Gastrocnemius medialis (tissue), 4 donors: ENCODE measurements at regions not wholly inside any gene's neighbourhood (a gene's known extent, or its start where the extent isn't known, plus 50 kb on each side); places are given as distances from the start of the nearest gene placed in this dataset.

ENCODE experiments used
- POLR2A ChIP-seq, 2 donors: fragments of 450-650 bp; IDR thresholded peaks; one replicate each; pipeline ENCODE4 v1.6.1; 2017; ENCODE audit warnings: antibody characterized with exemption in 2 of 2, mild to moderate bottlenecking in 2 of 2, moderate library complexity in 2 of 2
- TF ChIP-seq, protein P1 (sequence below), 5 experiments: fragments of 450-650 bp in 3 of 5; fragments of 200-600 bp in 2 of 5; sonication (generic) in 2 of 5; IDR thresholded peaks in 4 of 5; conservative IDR thresholded peaks in 1 of 5; 1 replicate in 4 of 5; 2 replicates in 1 of 5; pipeline ENCODE4 v1.5.1; 2016 to 2019; ENCODE audit warnings: antibody characterized with exemption in 5 of 5, mild to moderate bottlenecking in 3 of 5, moderate library complexity in 3 of 5

DNA sequence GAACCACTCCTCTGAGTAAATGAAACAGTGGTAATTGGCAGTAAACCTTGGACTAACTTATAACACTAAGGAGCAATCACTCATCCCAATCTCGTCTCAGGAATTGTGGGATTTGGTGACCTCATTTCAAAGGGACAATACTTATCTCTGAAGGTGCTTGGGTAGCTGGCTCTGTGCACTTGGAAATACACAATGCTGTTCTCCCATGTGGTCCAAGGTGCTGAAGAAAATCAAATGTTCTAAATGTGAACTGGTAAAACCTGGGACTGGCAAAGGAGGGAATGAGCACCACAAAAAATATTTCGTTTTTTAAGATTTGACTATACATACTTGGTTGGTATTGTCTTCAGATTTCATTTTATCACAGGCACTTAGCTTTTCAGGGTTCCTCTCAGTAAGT, 1193.0 kb downstream of the SORCS1 start:
- TF ChIP-seq, protein P1, sequence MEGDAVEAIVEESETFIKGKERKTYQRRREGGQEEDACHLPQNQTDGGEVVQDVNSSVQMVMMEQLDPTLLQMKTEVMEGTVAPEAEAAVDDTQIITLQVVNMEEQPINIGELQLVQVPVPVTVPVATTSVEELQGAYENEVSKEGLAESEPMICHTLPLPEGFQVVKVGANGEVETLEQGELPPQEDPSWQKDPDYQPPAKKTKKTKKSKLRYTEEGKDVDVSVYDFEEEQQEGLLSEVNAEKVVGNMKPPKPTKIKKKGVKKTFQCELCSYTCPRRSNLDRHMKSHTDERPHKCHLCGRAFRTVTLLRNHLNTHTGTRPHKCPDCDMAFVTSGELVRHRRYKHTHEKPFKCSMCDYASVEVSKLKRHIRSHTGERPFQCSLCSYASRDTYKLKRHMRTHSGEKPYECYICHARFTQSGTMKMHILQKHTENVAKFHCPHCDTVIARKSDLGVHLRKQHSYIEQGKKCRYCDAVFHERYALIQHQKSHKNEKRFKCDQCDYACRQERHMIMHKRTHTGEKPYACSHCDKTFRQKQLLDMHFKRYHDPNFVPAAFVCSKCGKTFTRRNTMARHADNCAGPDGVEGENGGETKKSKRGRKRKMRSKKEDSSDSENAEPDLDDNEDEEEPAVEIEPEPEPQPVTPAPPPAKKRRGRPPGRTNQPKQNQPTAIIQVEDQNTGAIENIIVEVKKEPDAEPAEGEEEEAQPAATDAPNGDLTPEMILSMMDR (IDR thresholded peaks at IDR 0.05 in 4 of 5, conservative IDR thresholded peaks at IDR 0.05 in 1 of 5) = no peak
- TF ChIP-seq POLR2A (IDR thresholded peaks at IDR 0.05) = no peak
